Endothelial cell of umbilical vein (primary cell): ENCODE measurements at regions not wholly inside any gene's neighbourhood (a gene's known extent, or its start where the extent isn't known, plus 50 kb on each side); places are given as distances from the start of the nearest gene placed in this dataset.

Experiments used
- BruUV-seq: library from RNA; stranded (reverse); fragments of 400-500 nt; replicated peaks from 2 replicates; lab custom pipeline; 2021; lab: Mats Ljungman, UMichigan
- CTCF ChIA-PET: fragments of 300-600, 350-600 bp; sonication (Branson Sonifier 250); formaldehyde crosslinking; loops from one replicate; lab custom pipeline; 2021; ENCODE audit warnings: antibody characterized with exemption, inconsistent platforms; lab: Charles Lee
- POLR2A ChIA-PET: fragments of 300-600, 350-600 bp; sonication (Branson Sonifier 250); formaldehyde crosslinking; loops from one replicate; lab custom pipeline; 2021; ENCODE audit warnings: antibody characterized with exemption, inconsistent platforms; lab: Charles Lee
- DNase-seq: peaks from one replicate; pipeline ENCODE4 v3.0.0-alpha.2; 2011; ENCODE audit warnings: low read depth, low spot score
- FAIRE-seq: peaks from 2 replicates; lab custom pipeline; 2011; peaks lifted over from hg19 to GRCh38; lab: Jason Lieb, UNC
- H2AFZ ChIP-seq: 2 replicates; pipeline ENCODE4 v1.6.0; 2012; ENCODE audit warnings: low read depth, low read length, control low read depth, inconsistent platforms
- H3K27ac ChIP-seq: 2 replicates; pipeline ENCODE4 v1.5.1; 2011; ENCODE audit warnings: low read depth, mild to moderate bottlenecking, control low read depth, low read length, moderate library complexity; ENCODE audit not compliant: insufficient read depth
- H3K27me3 ChIP-seq, 2 experiments: 2 replicates each; pipeline versions ENCODE4 v1.6.0 to v1.6.1; 2011; ENCODE audit warnings: low read length in 2 of 2, mixed read lengths in 1 of 2; ENCODE audit not compliant: control insufficient read depth in 2 of 2, insufficient read depth in 2 of 2
- H3K36me3 ChIP-seq, 2 experiments: 2 replicates in 1 of 2; 3 replicates in 1 of 2; pipeline ENCODE4 v1.5.1; 2011; ENCODE audit warnings: low read length in 2 of 2, mild to moderate bottlenecking in 1 of 2, moderate library complexity in 1 of 2; ENCODE audit not compliant: control insufficient read depth in 2 of 2, insufficient read depth in 2 of 2; ENCODE audit errors: extremely low read depth in 1 of 2
- H3K4me1 ChIP-seq: 3 replicates; pipeline ENCODE4 v1.5.1; 2011; ENCODE audit warnings: mild to moderate bottlenecking, low read length; ENCODE audit not compliant: control insufficient read depth, insufficient read depth; ENCODE audit errors: extremely low read depth
- H3K4me2 ChIP-seq: 2 replicates; pipeline ENCODE4 v1.6.1; 2011; ENCODE audit warnings: low read length, control low read depth, mixed read lengths; ENCODE audit not compliant: insufficient read depth
- H3K4me3 ChIP-seq, 3 experiments: fragments of 200-600 bp in 1 of 3; sonication (generic), shearing (Covaris generic) in 1 of 3; replicated peaks in 1 of 3; 2 replicates each; pipeline ENCODE4 v1.5.1; 2011 to 2016; ENCODE audit warnings: control low read depth in 3 of 3, low read length in 3 of 3, mild to moderate bottlenecking in 2 of 3, inconsistent platforms in 1 of 3, low read depth in 1 of 3, moderate library complexity in 1 of 3; ENCODE audit not compliant: insufficient read depth in 1 of 3
- H3K79me2 ChIP-seq: 2 replicates; pipeline ENCODE4 v1.6.0; 2012; ENCODE audit warnings: low read length, inconsistent platforms; ENCODE audit not compliant: control insufficient read depth, insufficient read depth
- H3K9ac ChIP-seq: replicated peaks from 2 replicates; pipeline ENCODE3; 2011; ENCODE audit warnings: low read length, control low read depth; ENCODE audit not compliant: insufficient read depth; ENCODE audit errors: extremely low read depth
- H3K9me1 ChIP-seq: replicated peaks from 3 replicates; pipeline ENCODE4 v1.6.0; 2011; ENCODE audit warnings: mild to moderate bottlenecking, low read length; ENCODE audit not compliant: control insufficient read depth, insufficient read depth; ENCODE audit errors: extremely low read depth
- H3K9me3 ChIP-seq: replicated peaks from 2 replicates; pipeline ENCODE4 v1.5.1; 2012; ENCODE audit warnings: low read length, inconsistent platforms; ENCODE audit not compliant: control insufficient read depth, insufficient read depth
- H4K20me1 ChIP-seq: replicated peaks from 2 replicates; pipeline ENCODE3; 2011; ENCODE audit warnings: mild to moderate bottlenecking, low read length; ENCODE audit not compliant: control insufficient read depth, insufficient read depth; ENCODE audit errors: extremely low read depth
- CTCF ChIP-seq, 2 donors: IDR thresholded peaks; 1 replicate in 1 of 2; 2 replicates in 1 of 2; pipeline ENCODE4 v1.5.1; 2011; ENCODE audit warnings: low read length in 2 of 2, mild to moderate bottlenecking in 2 of 2, moderate library complexity in 2 of 2, control low read depth in 1 of 2, inconsistent platforms in 1 of 2, low read depth in 1 of 2; ENCODE audit not compliant: insufficient read depth in 1 of 2; ENCODE audit errors: extremely low read depth in 1 of 2
- EZH2 ChIP-seq: IDR thresholded peaks from 2 replicates; pipeline ENCODE4 v1.6.1; 2012; ENCODE audit warnings: borderline replicate concordance, low read depth, mild to moderate bottlenecking, moderate library complexity, low read length, inconsistent platforms; ENCODE audit not compliant: severe bottlenecking
- FOS ChIP-seq: IDR thresholded peaks from 2 replicates; pipeline ENCODE4 v1.6.1; 2011; ENCODE audit warnings: mild to moderate bottlenecking, low read length, moderate library complexity, borderline replicate concordance; ENCODE audit not compliant: insufficient read depth
- GATA2 ChIP-seq: IDR thresholded peaks from 2 replicates; pipeline ENCODE4 v1.7.0; 2011; ENCODE audit warnings: low read depth, mild to moderate bottlenecking, moderate library complexity, mixed read lengths, low read length; ENCODE audit not compliant: insufficient read length, insufficient read depth
- JUN ChIP-seq: IDR thresholded peaks from 2 replicates; pipeline ENCODE4 v1.6.1; 2011; ENCODE audit warnings: borderline replicate concordance, low read depth; ENCODE audit not compliant: insufficient read length, insufficient read depth
- MYC ChIP-seq: IDR thresholded peaks from one replicate; pipeline ENCODE4 v1.6.1; 2011; ENCODE audit warnings: mild to moderate bottlenecking, low read depth, low read length
- POLR2A ChIP-seq: IDR thresholded peaks from 2 replicates; pipeline ENCODE4 v1.6.1; 2012; ENCODE audit warnings: low read depth, mild to moderate bottlenecking, control low read depth, low read length
- POLR2AphosphoS5 ChIP-seq: IDR thresholded peaks from 2 replicates; pipeline ENCODE4 v1.6.1; 2012; ENCODE audit warnings: low read depth, mild to moderate bottlenecking, control low read depth, low read length, moderate library complexity; ENCODE audit not compliant: insufficient read depth
- dilution Hi-C: fragments of 300-500 bp; cut with MboI; formaldehyde crosslinking; loops from one replicate; pipeline ENCODE4 v1.15.0; 2019; ENCODE audit warnings: low sequenced_read_pairs; ENCODE audit not compliant: extremely low pct_ligation_motif_present
- intact Hi-C: fragments of 100-400 bp; cut with micrococcal nuclease; formaldehyde crosslinking; loops from one replicate; pipeline ENCODE4 v1.10.0; 2022
- TF ChIP-seq, protein P1 (sequence below): IDR thresholded peaks from 2 replicates; pipeline ENCODE4 v1.6.1; 2011; ENCODE audit not compliant: insufficient read depth, insufficient read length

GRCh38 chr1:8261398-8261762 is 56.5 kb upstream of the SLC45A1 start:
- Histone ChIP-seq H2AFZ (no peak overlapping the region), H3K79me2 (no peaks in the 10 kb centered on the region), H3K9me3 (no peaks in the 10 kb centered on the region), H3K4me1 (peaks cover 18% of the 10 kb centered on the region), H3K27me3 (no peaks in the 10 kb centered on the region), H3K36me3 (no peaks in the 10 kb centered on the region), H3K9me1 (no peaks in the 10 kb centered on the region), H3K4me2 (no peak overlapping the region), H4K20me1 (no peaks in the 10 kb centered on the region), H3K4me3 (no peak overlapping the region), H3K9ac (no peak overlapping the region), H3K27ac (no peak overlapping the region)
- intact Hi-C loops (no loop called here), dilution Hi-C loops (no loop called here)
- ChIA-PET POLR2A (no interaction called here), CTCF (no interaction called here)
- FAIRE-seq (no peak), DNase-seq (no peak)
- BruUV-seq = no TSS peak
- TF ChIP-seq, protein P1, sequence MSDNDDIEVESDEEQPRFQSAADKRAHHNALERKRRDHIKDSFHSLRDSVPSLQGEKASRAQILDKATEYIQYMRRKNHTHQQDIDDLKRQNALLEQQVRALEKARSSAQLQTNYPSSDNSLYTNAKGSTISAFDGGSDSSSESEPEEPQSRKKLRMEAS = no peak
- TF ChIP-seq POLR2A (no peak), MYC (no peak), JUN (no peak), EZH2 (no peak), CTCF (IDR thresholded peaks at IDR 0.05; ENCODE audit: extremely low read depth in 1 of 2, insufficient read depth in 1 of 2, low read depth in 1 of 2, low read length in 2 of 2) (no peak), POLR2AphosphoS5 (no peak), GATA2 (no peak), FOS (no peak)
